HUES64 (cell line): ENCODE measurements at regions not wholly inside any gene's neighbourhood (a gene's known extent, or its start where the extent isn't known, plus 50 kb on each side); places are given as distances from the start of the nearest gene placed in this dataset.

Source experiments
- H3K27ac ChIP-seq: 2 replicates; pipeline ENCODE4 v1.7.0; 2013; ENCODE audit warnings: low read depth, low read length, inconsistent platforms
- H3K27me3 ChIP-seq: 2 replicates; pipeline ENCODE4 v1.6.1; 2013; ENCODE audit warnings: mild to moderate bottlenecking, low read length; ENCODE audit not compliant: insufficient read depth
- H3K36me3 ChIP-seq: 2 replicates; pipeline ENCODE4 v1.6.1; 2013; ENCODE audit warnings: mild to moderate bottlenecking, low read length; ENCODE audit not compliant: insufficient read depth
- H3K4me1 ChIP-seq: 2 replicates; pipeline ENCODE4 v1.6.1; 2013; ENCODE audit warnings: mild to moderate bottlenecking, low read length, moderate library complexity; ENCODE audit not compliant: insufficient read depth
- H3K4me3 ChIP-seq: 2 replicates; pipeline ENCODE4 v1.5.1; 2013; ENCODE audit warnings: mild to moderate bottlenecking, low read length, moderate library complexity
- H3K9ac ChIP-seq: 2 replicates; pipeline ENCODE4 v1.6.1; 2013; ENCODE audit warnings: mild to moderate bottlenecking, low read depth, low read length
- H3K9me3 ChIP-seq: 2 replicates; pipeline ENCODE4 v1.6.1; 2013; ENCODE audit warnings: low read depth, low read length; ENCODE audit not compliant: insufficient read depth
- WGBS: fragments of 150-250, 120-280 bp; methylation state at CpG from one replicate; pipeline ENCODE4 v1.1.7; 2013; ENCODE audit warnings: missing lambda C conversion rate; 5-methylcytosine and 5-hydroxymethylcytosine counted together

GRCh38 chr2:105621038-105621437 lies 123.7 kb upstream of the NCK2 start:
- Histone ChIP-seq H3K9ac (no peak overlapping the region), H3K4me3 (no peak overlapping the region), H3K4me1 (peaks cover 14% of the 10 kb centered on the region; the same call in 1 of the 2 replicates), H3K36me3 (no peaks in the 10 kb centered on the region), H3K9me3 (peaks cover 4% of the 10 kb centered on the region), H3K27me3 (no peaks in the 10 kb centered on the region), H3K27ac (no peak overlapping the region)
- WGBS, result 88% methylated on average over 7 of the region's 7 CpGs

GRCh38 chr2:105618351-105618659 lies 126.4 kb upstream of the NCK2 start:
- Histone ChIP-seq H3K4me1 (peaks cover 11% of the 10 kb centered on the region; the same call in 1 of the 2 replicates), H3K27me3 (no peaks in the 10 kb centered on the region), H3K9me3 (no peaks in the 10 kb centered on the region), H3K27ac (no peak overlapping the region), H3K36me3 (no peaks in the 10 kb centered on the region), H3K9ac (no peak overlapping the region), H3K4me3 (no peak overlapping the region)
- WGBS, result 90% methylated on average over 4 of the region's 4 CpGs

- Histone ChIP-seq H3K9me3 (no peaks in the 10 kb centered on the region), H3K9ac (no peak overlapping the region), H3K4me1 (peaks cover 11% of the 10 kb centered on the region; the same call in 1 of the 2 replicates), H3K4me3 (no peak overlapping the region), H3K27me3 (no peaks in the 10 kb centered on the region), H3K27ac (no peak overlapping the region), H3K36me3 (no peaks in the 10 kb centered on the region)
- 83% methylated on average over 12 of the region's 12 CpGs for WGBS
Observed at GRCh38 chr2:105617631-105618350, 126.9 kb upstream of the NCK2 start.

- Histone ChIP-seq H3K9me3 (no peaks in the 10 kb centered on the region), H3K27ac (no peak overlapping the region), H3K36me3 (no peaks in the 10 kb centered on the region), H3K9ac (no peak overlapping the region), H3K27me3 (no peaks in the 10 kb centered on the region), H3K4me3 (no peak overlapping the region), H3K4me1 (peaks cover 17% of the 10 kb centered on the region; the same call in 1 of the 2 replicates)
- WGBS, result 90% methylated on average over 8 of the region's 8 CpGs
Observed at GRCh38 chr2:105615305-105615704, 129.4 kb upstream of the NCK2 start.

GRCh38 chr2:105611811-105612424 lies 132.8 kb upstream of the NCK2 start:
- 90% methylated on average over 6 of the region's 6 CpGs for WGBS

GRCh38 chr2:105611333-105611637 lies 133.4 kb upstream of the NCK2 start:
- peaks cover 13% of the 10 kb centered on the region; the same call in 1 of the 2 replicates for H3K4me1 ChIP-seq
- H3K36me3 ChIP-seq, result no peaks in the 10 kb centered on the region
- H3K27ac ChIP-seq, result no peak overlapping the region
- no peak overlapping the region for H3K9ac ChIP-seq
- no peak overlapping the region for H3K4me3 ChIP-seq
- no peaks in the 10 kb centered on the region for H3K27me3 ChIP-seq
- WGBS, result 88% methylated on average over 1 of the region's 2 CpGs
- H3K9me3 ChIP-seq, result no peaks in the 10 kb centered on the region

More at GRCh38 chr2:105611811-105612424, 132.8 kb upstream of the NCK2 start:
- Histone ChIP-seq H3K27ac (no peak overlapping the region), H3K9me3 (no peaks in the 10 kb centered on the region), H3K9ac (no peak overlapping the region), H3K36me3 (no peaks in the 10 kb centered on the region), H3K4me3 (no peak overlapping the region), H3K27me3 (no peaks in the 10 kb centered on the region), H3K4me1 (peaks cover 6% of the 10 kb centered on the region; the same call in 1 of the 2 replicates)

GRCh38 chr2:105610576-105611332 lies 134.0 kb upstream of the NCK2 start:
- H3K36me3 ChIP-seq, result no peaks in the 10 kb centered on the region
- WGBS, result 91% methylated on average over 16 of the region's 16 CpGs
- H3K9ac ChIP-seq, result no peak overlapping the region
- no peak overlapping the region for H3K4me3 ChIP-seq
- H3K27ac ChIP-seq, result no peak overlapping the region
- H3K9me3 ChIP-seq, result no peaks in the 10 kb centered on the region
- peaks cover 14% of the 10 kb centered on the region; the same call in 1 of the 2 replicates for H3K4me1 ChIP-seq
- no peaks in the 10 kb centered on the region for H3K27me3 ChIP-seq

- no peaks in the 10 kb centered on the region for H3K9me3 ChIP-seq
- H3K4me1 ChIP-seq, result peaks cover 19% of the 10 kb centered on the region; the same call in 1 of the 2 replicates
- WGBS, result 93% methylated on average over 13 of the region's 13 CpGs
Observed at GRCh38 chr2:105609746-105610402, 134.8 kb upstream of the NCK2 start.

GRCh38 chr2:105607920-105608504 lies 136.7 kb upstream of the NCK2 start:
- Histone ChIP-seq H3K9me3 (no peaks in the 10 kb centered on the region), H3K4me3 (no peak overlapping the region), H3K27me3 (no peaks in the 10 kb centered on the region), H3K27ac (no peak overlapping the region), H3K4me1 (peaks cover 23% of the 10 kb centered on the region; the same call in 1 of the 2 replicates), H3K9ac (no peak overlapping the region), H3K36me3 (no peaks in the 10 kb centered on the region)
- 93% methylated on average over 4 of the region's 4 CpGs for WGBS

More at GRCh38 chr2:105609746-105610402, 134.8 kb upstream of the NCK2 start:
- Histone ChIP-seq H3K27me3 (no peaks in the 10 kb centered on the region), H3K9ac (no peak overlapping the region), H3K36me3 (no peaks in the 10 kb centered on the region), H3K27ac (no peak overlapping the region), H3K4me3 (no peak overlapping the region)

GRCh38 chr2:105606081-105606480 lies 138.6 kb upstream of the NCK2 start:
- no peaks in the 10 kb centered on the region for H3K27me3 ChIP-seq
- WGBS, result 90% methylated on average over 2 of the region's 3 CpGs
- H3K27ac ChIP-seq, result no peak overlapping the region
- no peak overlapping the region for H3K9ac ChIP-seq
- H3K4me3 ChIP-seq, result no peak overlapping the region
- H3K36me3 ChIP-seq, result no peaks in the 10 kb centered on the region
- H3K9me3 ChIP-seq, result no peaks in the 10 kb centered on the region
- peaks cover 23% of the 10 kb centered on the region; the same call in 1 of the 2 replicates for H3K4me1 ChIP-seq
